ENCODE measurements at regions not wholly inside any gene's neighbourhood (a gene's known extent, or its start where the extent isn't known, plus 50 kb on each side); places are given as distances from the start of the nearest gene placed in this dataset.

DNA sequence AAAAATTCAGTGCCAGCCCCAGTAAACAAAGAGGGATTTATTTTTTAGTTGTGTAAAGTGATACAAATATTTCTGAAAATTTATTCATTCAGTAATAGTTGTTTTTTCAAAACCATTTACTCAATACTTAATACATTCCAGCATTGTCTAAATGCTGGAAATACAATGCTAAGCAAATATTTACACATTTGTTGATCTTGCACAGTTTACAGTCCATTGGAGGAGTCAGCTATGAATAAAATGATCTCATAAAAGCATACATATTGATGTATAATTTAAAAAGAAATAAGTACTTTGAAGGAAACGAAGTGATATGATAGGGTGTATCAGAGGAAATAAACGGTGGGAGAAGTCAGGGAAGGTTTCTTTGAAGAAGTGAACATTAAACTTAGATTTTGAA, 1942.1 kb upstream of the ADGRL3 start:
- Mint-ChIP-seq H3K9me3 (no peaks in the 10 kb centered on the region), H3K4me3 (no peak overlapping the region), H3K27me3 (no peaks in the 10 kb centered on the region), H3K4me1 (ENCODE audit: unreplicated experiment) (no peaks in the 10 kb centered on the region), H3K36me3 (no peaks in the 10 kb centered on the region), H3K27ac (no peak overlapping the region)
- TF ChIP-seq, protein P1, sequence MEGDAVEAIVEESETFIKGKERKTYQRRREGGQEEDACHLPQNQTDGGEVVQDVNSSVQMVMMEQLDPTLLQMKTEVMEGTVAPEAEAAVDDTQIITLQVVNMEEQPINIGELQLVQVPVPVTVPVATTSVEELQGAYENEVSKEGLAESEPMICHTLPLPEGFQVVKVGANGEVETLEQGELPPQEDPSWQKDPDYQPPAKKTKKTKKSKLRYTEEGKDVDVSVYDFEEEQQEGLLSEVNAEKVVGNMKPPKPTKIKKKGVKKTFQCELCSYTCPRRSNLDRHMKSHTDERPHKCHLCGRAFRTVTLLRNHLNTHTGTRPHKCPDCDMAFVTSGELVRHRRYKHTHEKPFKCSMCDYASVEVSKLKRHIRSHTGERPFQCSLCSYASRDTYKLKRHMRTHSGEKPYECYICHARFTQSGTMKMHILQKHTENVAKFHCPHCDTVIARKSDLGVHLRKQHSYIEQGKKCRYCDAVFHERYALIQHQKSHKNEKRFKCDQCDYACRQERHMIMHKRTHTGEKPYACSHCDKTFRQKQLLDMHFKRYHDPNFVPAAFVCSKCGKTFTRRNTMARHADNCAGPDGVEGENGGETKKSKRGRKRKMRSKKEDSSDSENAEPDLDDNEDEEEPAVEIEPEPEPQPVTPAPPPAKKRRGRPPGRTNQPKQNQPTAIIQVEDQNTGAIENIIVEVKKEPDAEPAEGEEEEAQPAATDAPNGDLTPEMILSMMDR (conservative IDR thresholded peaks at IDR 0.05): no peak
- DNase-seq (ENCODE audit: extremely low spot score, unreplicated experiment): no peak

DNA sequence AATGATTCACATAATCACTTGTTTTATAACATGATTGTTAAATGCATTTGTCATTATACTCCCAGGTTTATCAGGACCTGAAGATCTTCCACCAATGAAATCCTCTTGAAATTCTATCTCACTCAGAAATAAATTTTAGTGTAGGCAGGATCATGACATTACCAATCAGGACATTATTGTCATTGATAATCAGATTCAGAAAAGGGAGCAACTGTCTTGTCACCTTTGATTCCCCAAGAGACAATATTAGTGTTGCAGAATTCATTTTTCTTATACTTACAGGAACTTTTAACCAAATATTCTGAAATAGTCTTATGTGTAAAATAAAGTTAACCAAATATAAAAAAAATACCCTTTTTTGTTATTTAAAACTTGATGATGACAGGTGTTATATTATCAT, 1892.5 kb upstream of the ADGRL3 start:
- no peaks in the 10 kb centered on the region for H3K9me3 Mint-ChIP-seq
- no peak overlapping the region for H3K4me3 Mint-ChIP-seq
- no peak for DNase-seq (ENCODE audit: extremely low spot score, unreplicated experiment)
- H3K36me3 Mint-ChIP-seq: no peaks in the 10 kb centered on the region
- no peak overlapping the region for H3K27ac Mint-ChIP-seq
- no peaks in the 10 kb centered on the region for H3K4me1 Mint-ChIP-seq (ENCODE audit: unreplicated experiment)
- TF ChIP-seq, protein P1 (conservative IDR thresholded peaks at IDR 0.05): no peak
- no peaks in the 10 kb centered on the region for H3K27me3 Mint-ChIP-seq

DNA sequence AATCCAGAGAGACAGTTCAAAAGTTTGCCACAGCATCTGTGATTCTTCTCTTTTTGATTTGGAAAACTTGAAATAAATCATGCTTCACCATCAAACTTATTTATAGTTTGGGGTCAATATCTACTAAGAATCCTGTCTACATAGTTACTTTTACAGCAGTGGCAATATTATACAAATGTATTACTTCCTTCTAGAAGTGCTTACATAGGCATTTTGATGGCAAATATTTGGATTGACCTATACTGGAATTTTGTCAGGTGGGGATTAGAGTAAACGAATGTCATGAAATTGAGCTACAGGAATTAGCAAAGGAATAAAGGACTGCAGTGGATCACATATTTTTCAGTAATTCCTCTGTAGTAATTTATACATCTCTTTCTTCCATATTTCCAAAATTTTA, 1885.5 kb upstream of the ADGRL3 start:
- Mint-ChIP-seq H3K27ac (no peak overlapping the region), H3K27me3 (no peaks in the 10 kb centered on the region), H3K4me1 (ENCODE audit: unreplicated experiment) (no peaks in the 10 kb centered on the region), H3K9me3 (peaks cover 7% of the 10 kb centered on the region), H3K36me3 (no peaks in the 10 kb centered on the region), H3K4me3 (no peak overlapping the region)
- TF ChIP-seq, protein P1 (conservative IDR thresholded peaks at IDR 0.05): no peak
- no peak for DNase-seq (ENCODE audit: extremely low spot score, unreplicated experiment)

DNA sequence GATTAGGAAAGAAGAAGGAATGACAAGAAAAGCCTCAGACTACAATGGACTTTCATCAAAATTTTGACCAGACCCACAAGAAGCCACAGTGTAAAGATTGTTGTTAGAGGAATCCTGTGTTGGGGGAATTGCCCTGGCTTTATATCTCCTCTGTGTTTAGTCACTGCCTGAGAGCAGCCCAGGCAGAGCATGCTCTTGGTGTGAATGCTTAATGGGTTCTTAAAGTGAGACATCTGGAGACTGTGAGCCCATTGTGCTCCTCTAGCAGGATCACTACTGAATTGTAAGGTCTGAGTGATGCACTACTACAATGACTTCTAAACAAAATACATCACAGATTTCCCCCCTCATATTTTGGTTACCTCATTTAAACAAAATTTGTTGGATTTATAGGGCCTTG, 1860.5 kb upstream of the ADGRL3 start:
- TF ChIP-seq, protein P1 (conservative IDR thresholded peaks at IDR 0.05): no peak
- H3K36me3 Mint-ChIP-seq: no peaks in the 10 kb centered on the region
- H3K27ac Mint-ChIP-seq: no peak overlapping the region
- no peak overlapping the region for H3K4me3 Mint-ChIP-seq
- no peaks in the 10 kb centered on the region for H3K9me3 Mint-ChIP-seq
- no peak for DNase-seq (ENCODE audit: extremely low spot score, unreplicated experiment)
- peaks cover 8% of the 10 kb centered on the region for H3K4me1 Mint-ChIP-seq (ENCODE audit: unreplicated experiment)
- H3K27me3 Mint-ChIP-seq: no peaks in the 10 kb centered on the region

DNA sequence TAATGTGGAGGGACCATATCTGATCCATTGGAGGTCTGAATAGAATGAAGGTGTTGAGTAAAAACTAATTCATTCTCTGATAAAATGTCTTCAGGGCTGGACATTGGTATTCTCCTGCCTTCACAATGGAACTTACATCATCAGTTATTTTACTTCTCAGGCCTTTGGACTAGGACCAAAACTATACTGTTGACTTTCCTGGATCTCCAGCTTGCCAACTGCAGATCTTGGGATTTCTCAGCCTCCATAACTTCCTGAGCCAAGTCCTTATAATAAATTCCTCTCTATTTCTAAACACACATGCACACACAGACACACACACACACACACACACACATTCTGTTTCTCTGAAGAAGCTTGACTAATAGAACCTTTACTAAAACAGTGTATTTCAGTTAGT, 1858.6 kb upstream of the ADGRL3 start:
- Mint-ChIP-seq H3K27ac (no peak overlapping the region), H3K4me3 (no peak overlapping the region), H3K4me1 (ENCODE audit: unreplicated experiment) (peaks cover 8% of the 10 kb centered on the region), H3K27me3 (no peaks in the 10 kb centered on the region), H3K9me3 (no peaks in the 10 kb centered on the region), H3K36me3 (no peaks in the 10 kb centered on the region)
- no peak for DNase-seq (ENCODE audit: extremely low spot score, unreplicated experiment)
- TF ChIP-seq, protein P1 (conservative IDR thresholded peaks at IDR 0.05): no peak

DNA sequence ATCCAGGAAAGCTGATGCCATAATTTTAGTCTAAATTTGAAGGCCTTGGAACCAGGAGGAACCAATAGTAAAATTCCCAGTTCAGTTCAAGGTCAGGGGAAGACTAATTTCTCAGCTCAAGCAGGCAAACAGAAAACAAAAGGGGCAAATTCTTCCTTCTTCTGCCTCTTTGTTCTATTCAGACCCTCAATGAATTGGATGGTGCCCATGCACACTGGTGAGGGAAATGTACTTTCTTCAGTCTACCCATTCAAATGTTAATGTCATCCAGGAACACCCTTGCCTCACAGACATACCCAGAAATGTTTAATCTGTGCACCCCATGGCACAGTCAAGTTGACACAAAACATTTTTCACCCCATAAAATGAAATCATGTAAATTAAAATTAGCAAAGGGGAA, 1851.2 kb upstream of the ADGRL3 start:
- no peaks in the 10 kb centered on the region for H3K4me1 Mint-ChIP-seq (ENCODE audit: unreplicated experiment)
- no peaks in the 10 kb centered on the region for H3K9me3 Mint-ChIP-seq
- no peak for DNase-seq (ENCODE audit: extremely low spot score, unreplicated experiment)
- no peak overlapping the region for H3K4me3 Mint-ChIP-seq
- TF ChIP-seq, protein P1 (conservative IDR thresholded peaks at IDR 0.05): no peak
- no peaks in the 10 kb centered on the region for H3K36me3 Mint-ChIP-seq
- H3K27me3 Mint-ChIP-seq: no peaks in the 10 kb centered on the region
- no peak overlapping the region for H3K27ac Mint-ChIP-seq

Data from type B pancreatic cell (in vitro differentiated cells).